ENCODE measurements at regions not wholly inside any gene's neighbourhood (a gene's known extent, or its start where the extent isn't known, plus 50 kb on each side); places are given as distances from the start of the nearest gene placed in this dataset.

- TF ChIP-seq CTCF (conservative IDR thresholded peaks at IDR 0.05; ENCODE audit: low read length) (no peak), EZH2phosphoT487 (IDR thresholded peaks at IDR 0.05; ENCODE audit: borderline replicate concordance, low read depth, low read length) (no peak)
Measured at GRCh38 chr19:31083105-31083504, 266.1 kb downstream of the TSHZ3 start.
